Neural progenitor cell (in vitro differentiated cells): ENCODE measurements at regions not wholly inside any gene's neighbourhood (a gene's known extent, or its start where the extent isn't known, plus 50 kb on each side); places are given as distances from the start of the nearest gene placed in this dataset.

ENCODE experiments used
- DNase-seq: peaks from one replicate; pipeline ENCODE4 v3.0.0-alpha.2; 2016; ENCODE audit warnings: low spot score
- H2AFZ ChIP-seq: fragments of 200-600 bp; sonication (generic); replicated peaks from 2 replicates; pipeline ENCODE4 v1.6.1; 2016; ENCODE audit warnings: antibody characterized with exemption
- H3F3A ChIP-seq: fragments of 200-600 bp; sonication (generic); 2 replicates; pipeline ENCODE4 v1.6.1; 2016; ENCODE audit warnings: antibody characterized with exemption, low read depth
- H3K27ac ChIP-seq: fragments of 200-600 bp; sonication (generic); 2 replicates; pipeline ENCODE4 v1.5.1; 2016; ENCODE audit warnings: mild to moderate bottlenecking
- H3K27me3 ChIP-seq: fragments of 200-600 bp; sonication (generic); 2 replicates; pipeline ENCODE4 v1.6.1; 2016; ENCODE audit warnings: mild to moderate bottlenecking, moderate library complexity
- H3K36me3 ChIP-seq: fragments of 200-600 bp; sonication (generic); 2 replicates; pipeline ENCODE4 v1.5.1; 2016
- H3K4me1 ChIP-seq: fragments of 200-600 bp; sonication (generic); 2 replicates; pipeline ENCODE4 v1.6.1; 2016; ENCODE audit warnings: mixed run types
- H3K4me2 ChIP-seq: fragments of 200-600 bp; sonication (generic); 2 replicates; pipeline ENCODE4 v1.6.1; 2016
- H3K4me3 ChIP-seq: fragments of 200-600 bp; sonication (generic); 2 replicates; pipeline ENCODE4 v1.5.1; 2016
- H3K79me2 ChIP-seq: fragments of 200-600 bp; sonication (generic); 2 replicates; pipeline ENCODE4 v1.6.1; 2016; ENCODE audit warnings: low read depth
- H3K9ac ChIP-seq: fragments of 200-600 bp; sonication (generic); 2 replicates; pipeline ENCODE4 v1.6.1; 2016
- H3K9me3 ChIP-seq: fragments of 200-600 bp; sonication (generic); 2 replicates; pipeline ENCODE4 v1.5.1; 2016; ENCODE audit warnings: low read depth
- H4K20me1 ChIP-seq: fragments of 200-600 bp; sonication (generic); 2 replicates; pipeline ENCODE4 v1.6.1; 2016; ENCODE audit warnings: low read depth
- H3K27ac Mint-ChIP-seq: 3 replicates; pipeline ENCODE4 v1.8.0; 2021; ENCODE audit warnings: mixed read lengths
- H3K27me3 Mint-ChIP-seq: 2 replicates; pipeline ENCODE4 v1.8.0; 2022; ENCODE audit warnings: low read depth, mild to moderate bottlenecking, inconsistent platforms, moderate library complexity, mixed read lengths; ENCODE audit not compliant: insufficient read depth
- H3K36me3 Mint-ChIP-seq: 3 replicates; pipeline ENCODE4 v1.8.0; 2021; ENCODE audit warnings: mixed read lengths
- H3K4me1 Mint-ChIP-seq: 3 replicates; pipeline ENCODE4 v1.8.0; 2021; ENCODE audit warnings: mixed read lengths
- H3K4me3 Mint-ChIP-seq: 3 replicates; pipeline ENCODE4 v1.8.0; 2021; ENCODE audit warnings: mild to moderate bottlenecking, moderate library complexity, mixed read lengths
- H3K9me3 Mint-ChIP-seq: 3 replicates; pipeline ENCODE4 v1.8.0; 2020; ENCODE audit warnings: mixed read lengths
- CTCF ChIP-seq: fragments of 200-600 bp; sonication (generic); IDR thresholded peaks from 2 replicates; pipeline ENCODE4 v1.5.1; 2017; ENCODE audit warnings: antibody characterized with exemption, mild to moderate bottlenecking
- EZH2 ChIP-seq: fragments of 200-600 bp; sonication (generic); IDR thresholded peaks from 2 replicates; pipeline ENCODE4 v1.6.1; 2017; ENCODE audit warnings: antibody characterized with exemption, mild to moderate bottlenecking, moderate library complexity
- EZH2phosphoT487 ChIP-seq: fragments of 200-600 bp; sonication (generic); IDR thresholded peaks from 2 replicates; pipeline ENCODE4 v1.6.1; 2017; ENCODE audit warnings: antibody characterized with exemption

GRCh38 chr1:87642581-87643221, 314.0 kb downstream of the LMO4 start:
- H2AFZ ChIP-seq = no peak overlapping the region
- H3K36me3 ChIP-seq = no peaks in the 10 kb centered on the region
- no peak for TF ChIP-seq EZH2
- H3K27me3 Mint-ChIP-seq = no peaks in the 10 kb centered on the region
- peaks cover 3% of the 10 kb centered on the region for H3K9me3 Mint-ChIP-seq
- no peak overlapping the region for H3K27ac ChIP-seq
- H3K4me3 ChIP-seq = no peak overlapping the region
- peak; percentile 74 for DNase-seq
- H3K9ac ChIP-seq = no peak overlapping the region
- H3K27me3 ChIP-seq = no peaks in the 10 kb centered on the region
- H3F3A ChIP-seq = peaks cover 23% of the 10 kb centered on the region
- no peaks in the 10 kb centered on the region for H3K9me3 ChIP-seq
- H3K4me2 ChIP-seq = peak overlapping the region; percentile 40
- H3K36me3 Mint-ChIP-seq = no peaks in the 10 kb centered on the region
- no peaks in the 10 kb centered on the region for H3K79me2 ChIP-seq
- H3K4me3 Mint-ChIP-seq = no peak overlapping the region
- H3K4me1 ChIP-seq = peaks cover 35% of the 10 kb centered on the region
- H3K27ac Mint-ChIP-seq = no peak overlapping the region
- H3K4me1 Mint-ChIP-seq = peaks cover 35% of the 10 kb centered on the region
- no peaks in the 10 kb centered on the region for H4K20me1 ChIP-seq

GRCh38 chr1:87644033-87644578, 315.4 kb downstream of the LMO4 start:
- H3K27ac Mint-ChIP-seq = no peak overlapping the region
- no peaks in the 10 kb centered on the region for H3K36me3 Mint-ChIP-seq
- no peak overlapping the region for H3K4me2 ChIP-seq

GRCh38 chr1:87644579-87645190, 316.0 kb downstream of the LMO4 start:
- H3K27me3 Mint-ChIP-seq = no peaks in the 10 kb centered on the region
- H3K36me3 Mint-ChIP-seq = no peaks in the 10 kb centered on the region
- H3K9ac ChIP-seq = no peak overlapping the region
- H3K4me3 ChIP-seq = no peak overlapping the region
- H3K27me3 ChIP-seq = no peaks in the 10 kb centered on the region
- peaks cover 23% of the 10 kb centered on the region for H3F3A ChIP-seq
- H4K20me1 ChIP-seq = no peaks in the 10 kb centered on the region
- H3K4me3 Mint-ChIP-seq = no peak overlapping the region
- no peak overlapping the region for H3K27ac ChIP-seq
- H3K9me3 ChIP-seq = no peaks in the 10 kb centered on the region
- peaks cover 35% of the 10 kb centered on the region for H3K4me1 Mint-ChIP-seq
- DNase-seq = no peak
- H3K36me3 ChIP-seq = no peaks in the 10 kb centered on the region
- H3K27ac Mint-ChIP-seq = peak overlapping the region; percentile 25
- no peak overlapping the region for H3K4me2 ChIP-seq
- H2AFZ ChIP-seq = no peak overlapping the region
- H3K4me1 ChIP-seq = peaks cover 35% of the 10 kb centered on the region
- no peaks in the 10 kb centered on the region for H3K9me3 Mint-ChIP-seq
- no peaks in the 10 kb centered on the region for H3K79me2 ChIP-seq
- TF ChIP-seq EZH2 = no peak
- no peak for TF ChIP-seq CTCF
- no peak for TF ChIP-seq EZH2phosphoT487

More at GRCh38 chr1:87644033-87644578, 315.4 kb downstream of the LMO4 start:
- TF ChIP-seq EZH2phosphoT487 (no peak), EZH2 (no peak), CTCF (no peak)
- H3K9me3 Mint-ChIP-seq = no peaks in the 10 kb centered on the region
- DNase-seq = peak; percentile 4
- H3K27ac ChIP-seq = no peak overlapping the region
- H3K4me1 Mint-ChIP-seq = peaks cover 35% of the 10 kb centered on the region
- H3K4me3 Mint-ChIP-seq = no peak overlapping the region
- no peaks in the 10 kb centered on the region for H3K9me3 ChIP-seq
- H2AFZ ChIP-seq = no peak overlapping the region
- H3F3A ChIP-seq = peaks cover 23% of the 10 kb centered on the region
- no peak overlapping the region for H3K4me3 ChIP-seq
- no peaks in the 10 kb centered on the region for H3K27me3 ChIP-seq
- H3K79me2 ChIP-seq = no peaks in the 10 kb centered on the region
- no peaks in the 10 kb centered on the region for H3K36me3 ChIP-seq
- H3K9ac ChIP-seq = no peak overlapping the region
- no peaks in the 10 kb centered on the region for H3K27me3 Mint-ChIP-seq
- no peaks in the 10 kb centered on the region for H4K20me1 ChIP-seq
- H3K4me1 ChIP-seq = peaks cover 35% of the 10 kb centered on the region
